B cell (primary cell): ENCODE measurements at regions not wholly inside any gene's neighbourhood (a gene's known extent, or its start where the extent isn't known, plus 50 kb on each side); places are given as distances from the start of the nearest gene placed in this dataset.

Experiments
- ATAC-seq: fragments of 200-7000 bp; cut with Tn5 transposase; one replicate; pipeline ENCODE4 v1.10.0; 2021; ENCODE audit warnings: low read depth, mild to moderate bottlenecking, moderate number of reproducible peaks, moderate library complexity
- CTCF ChIA-PET: fragments of 350-600 bp; sonication (Branson Sonifier 250); formaldehyde crosslinking; loops from one replicate; lab custom pipeline; 2021; ENCODE audit warnings: antibody characterized with exemption, inconsistent platforms; lab: Charles Lee
- POLR2A ChIA-PET: fragments of 350-600 bp; sonication (Branson Sonifier 250); formaldehyde crosslinking; loops from one replicate; lab custom pipeline; 2021; ENCODE audit warnings: antibody characterized with exemption; lab: Charles Lee
- DNase-seq: peaks from one replicate; pipeline ENCODE4 v3.0.0; 2013
- H2AFZ ChIP-seq: 2 replicates; pipeline ENCODE4 v1.6.1; 2012; ENCODE audit warnings: mild to moderate bottlenecking, low read depth, low read length; ENCODE audit not compliant: insufficient read depth, poor library complexity, severe bottlenecking
- H3K27ac ChIP-seq, 2 donors: 1 replicate in 1 of 2; 2 replicates in 1 of 2; pipeline ENCODE4 v1.5.1; 2012 to 2013; ENCODE audit warnings: low read length in 2 of 2, mild to moderate bottlenecking in 2 of 2, moderate library complexity in 1 of 2
- H3K27me3 ChIP-seq, 4 experiments: fragments of 200-600 bp in 1 of 4; sonication (generic) in 1 of 4; replicated peaks in 1 of 4; 1 replicate in 2 of 4; 2 replicates in 2 of 4; pipeline versions ENCODE4 v1.6.1 to v1.7.0; 2013 to 2016; ENCODE audit warnings: low read length in 3 of 4, mild to moderate bottlenecking in 2 of 4, mixed read lengths in 1 of 4, moderate library complexity in 1 of 4; ENCODE audit not compliant: insufficient read depth in 4 of 4, control insufficient read depth in 3 of 4; ENCODE audit errors: control extremely low read depth in 1 of 4
- H3K36me3 ChIP-seq, 2 experiments: replicated peaks in 1 of 2; 1 replicate in 1 of 2; 2 replicates in 1 of 2; pipeline versions ENCODE4 v1.6.1 to v1.7.1; 2013; ENCODE audit warnings: low read length in 1 of 2; ENCODE audit not compliant: insufficient read depth in 2 of 2, control insufficient read depth in 1 of 2; ENCODE audit errors: control extremely low read depth in 1 of 2, extremely low read depth in 1 of 2
- H3K4me1 ChIP-seq, 2 donors: fragments of 200-600 bp in 1 of 2; sonication (generic) in 1 of 2; 1 replicate in 1 of 2; 2 replicates in 1 of 2; pipeline versions ENCODE4 v1.5.1 to v1.6.1; 2013 to 2017; ENCODE audit warnings: low read length in 2 of 2; ENCODE audit not compliant: control insufficient read depth in 2 of 2, insufficient read depth in 2 of 2
- H3K4me2 ChIP-seq: replicated peaks from 2 replicates; pipeline ENCODE3; 2012; ENCODE audit warnings: mild to moderate bottlenecking, low read depth, low read length; ENCODE audit not compliant: poor library complexity, severe bottlenecking
- H3K4me3 ChIP-seq, 5 experiments: fragments of 200-600 bp in 1 of 5; sonication (generic) in 1 of 5; 1 replicate in 3 of 5; 2 replicates in 2 of 5; pipeline versions ENCODE4 v1.5.1 to v1.7.0; 2011 to 2016; ENCODE audit warnings: low read length in 4 of 5, mild to moderate bottlenecking in 4 of 5, low read depth in 2 of 5, control low read depth in 1 of 5, moderate library complexity in 1 of 5; ENCODE audit not compliant: insufficient read depth in 1 of 5; ENCODE audit errors: control extremely low read depth in 1 of 5, extremely low read depth in 1 of 5
- H3K79me2 ChIP-seq: fragments of 200-600 bp; sonication (generic); one replicate; pipeline ENCODE4 v1.6.0; 2016; ENCODE audit warnings: low read length; ENCODE audit not compliant: control insufficient read depth, insufficient read depth
- H3K9ac ChIP-seq: fragments of 200-600 bp; sonication (generic); 2 replicates; pipeline ENCODE4 v1.6.1; 2017; ENCODE audit warnings: mild to moderate bottlenecking, low read length, moderate library complexity
- H3K9me3 ChIP-seq, 3 donors: one replicate each; pipeline versions ENCODE4 v1.6.1 to v1.7.1; 2013; ENCODE audit warnings: low read length in 2 of 3; ENCODE audit not compliant: control insufficient read depth in 2 of 3, insufficient read depth in 1 of 3; ENCODE audit errors: control extremely low read depth in 1 of 3
- H4K20me1 ChIP-seq: 2 replicates; pipeline ENCODE4 v1.6.0; 2012; ENCODE audit warnings: mild to moderate bottlenecking, low read length; ENCODE audit not compliant: insufficient read depth, control insufficient read depth, poor library complexity, severe bottlenecking
- H3K27ac Mint-ChIP-seq: one replicate; pipeline ENCODE4 v1.8.0; 2021; ENCODE audit warnings: mixed read lengths
- H3K27me3 Mint-ChIP-seq: one replicate; pipeline ENCODE4 v1.8.0; 2021; ENCODE audit warnings: mixed read lengths
- H3K4me1 Mint-ChIP-seq: one replicate; pipeline ENCODE4 v1.8.0; 2021; ENCODE audit warnings: mixed read lengths
- H3K4me3 Mint-ChIP-seq: one replicate; pipeline ENCODE4 v1.8.0; 2021; ENCODE audit warnings: mixed read lengths
- H3K9me3 Mint-ChIP-seq: one replicate; pipeline ENCODE4 v1.8.0; 2022; ENCODE audit warnings: mixed read lengths; ENCODE audit not compliant: insufficient read depth
- EZH2 ChIP-seq: IDR thresholded peaks from 2 replicates; pipeline ENCODE4 v1.6.1; 2012; ENCODE audit warnings: borderline replicate concordance, low read depth, mild to moderate bottlenecking, moderate library complexity, low read length; ENCODE audit not compliant: insufficient read depth, poor library complexity, severe bottlenecking
- WGBS: methylation state at CpG from one replicate; pipeline ENCODE4 v1.1.5; 2013; ENCODE audit warnings: missing lambda C conversion rate; ENCODE audit not compliant: insufficient coverage; 5-methylcytosine and 5-hydroxymethylcytosine counted together
- intact Hi-C: fragments of 100-400 bp; cut with micrococcal nuclease; formaldehyde crosslinking; loops from one replicate; pipeline ENCODE4 v1.10.0; 2022
- TF ChIP-seq, protein P1 (sequence below): fragments of 200-600 bp; IDR thresholded peaks from one replicate; pipeline ENCODE4 v1.8.0; 2022; ENCODE audit warnings: antibody characterized with exemption, mild to moderate bottlenecking

DNA sequence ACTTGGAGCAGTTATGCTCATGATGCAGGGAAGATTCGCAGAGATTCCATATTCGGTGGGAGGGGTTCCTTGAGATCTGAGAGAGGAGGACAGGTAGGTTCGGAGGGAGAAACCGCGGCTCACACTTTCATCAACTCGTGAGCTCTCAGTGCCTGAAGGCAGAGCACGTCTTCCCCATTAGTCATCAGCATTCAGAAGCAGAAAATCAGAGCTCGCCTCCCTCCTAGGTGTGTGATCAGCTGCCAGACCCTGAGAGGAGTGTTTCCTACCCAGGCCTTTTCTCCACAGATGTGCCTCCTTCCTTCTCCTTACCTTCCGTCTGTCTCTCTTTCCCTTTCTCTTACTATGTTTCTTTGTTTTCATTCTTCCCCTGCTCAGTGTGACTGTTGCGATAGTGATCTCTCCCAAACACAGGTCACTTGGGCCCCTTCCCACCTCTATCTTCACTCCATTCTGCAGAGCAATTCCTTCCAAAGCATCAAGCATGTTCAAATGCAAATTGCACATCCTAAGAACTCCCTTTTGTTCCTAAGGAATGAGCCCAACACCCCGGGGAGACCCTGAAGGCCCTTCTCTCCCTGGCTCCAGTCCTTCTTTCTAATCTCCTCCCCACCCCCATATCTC, 389.5 kb downstream of the UQCRFS1 start:
- WGBS = 70% methylated on average over 7 of the region's 11 CpGs
- H4K20me1 ChIP-seq = no peaks in the 10 kb centered on the region

DNA sequence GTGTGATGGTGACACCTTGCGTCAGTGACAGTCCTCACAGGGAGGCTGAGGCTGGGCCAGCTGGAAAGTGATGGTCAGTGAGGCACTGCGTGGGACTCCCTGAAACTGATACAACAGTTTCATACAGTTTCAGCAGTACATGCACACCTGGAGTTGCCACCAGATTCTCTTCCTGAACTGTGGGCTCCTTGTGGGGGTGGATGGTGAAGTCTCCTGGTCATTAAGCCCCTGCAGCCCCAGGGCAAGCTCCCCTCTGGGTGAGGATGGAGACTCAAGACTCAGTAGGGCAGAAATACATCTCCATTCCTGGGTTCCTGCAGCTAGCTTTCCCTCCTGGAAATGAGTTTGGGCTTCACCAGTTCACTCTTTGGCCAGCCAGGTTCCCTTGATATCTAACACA, 392.7 kb downstream of the UQCRFS1 start:
- H3K27me3 Mint-ChIP-seq = no peaks in the 10 kb centered on the region
- CTCF ChIA-PET = no interaction called here

More for the DNA sequence above, 389.5 kb downstream of the UQCRFS1 start:
- no peak for DNase-seq
- no peak overlapping the region for H3K27ac Mint-ChIP-seq
- H3K4me3 Mint-ChIP-seq = no peak overlapping the region
- Histone ChIP-seq H3K4me1 (no peaks in the 10 kb centered on the region), H3K79me2 (no peaks in the 10 kb centered on the region), H3K9me3 (peaks cover 0 to 19% (median 0%) of the 10 kb centered on the region in 3 donors), H3K27ac (no peak overlapping the region), H3K4me2 (no peak overlapping the region), H3K9ac (no peak overlapping the region), H3K27me3 (no peaks in the 10 kb centered on the region), H3K36me3 (no peaks in the 10 kb centered on the region), H2AFZ (no peak overlapping the region), H3K4me3 (no peak overlapping the region)
- no peak for TF ChIP-seq EZH2
- TF ChIP-seq, protein P1, sequence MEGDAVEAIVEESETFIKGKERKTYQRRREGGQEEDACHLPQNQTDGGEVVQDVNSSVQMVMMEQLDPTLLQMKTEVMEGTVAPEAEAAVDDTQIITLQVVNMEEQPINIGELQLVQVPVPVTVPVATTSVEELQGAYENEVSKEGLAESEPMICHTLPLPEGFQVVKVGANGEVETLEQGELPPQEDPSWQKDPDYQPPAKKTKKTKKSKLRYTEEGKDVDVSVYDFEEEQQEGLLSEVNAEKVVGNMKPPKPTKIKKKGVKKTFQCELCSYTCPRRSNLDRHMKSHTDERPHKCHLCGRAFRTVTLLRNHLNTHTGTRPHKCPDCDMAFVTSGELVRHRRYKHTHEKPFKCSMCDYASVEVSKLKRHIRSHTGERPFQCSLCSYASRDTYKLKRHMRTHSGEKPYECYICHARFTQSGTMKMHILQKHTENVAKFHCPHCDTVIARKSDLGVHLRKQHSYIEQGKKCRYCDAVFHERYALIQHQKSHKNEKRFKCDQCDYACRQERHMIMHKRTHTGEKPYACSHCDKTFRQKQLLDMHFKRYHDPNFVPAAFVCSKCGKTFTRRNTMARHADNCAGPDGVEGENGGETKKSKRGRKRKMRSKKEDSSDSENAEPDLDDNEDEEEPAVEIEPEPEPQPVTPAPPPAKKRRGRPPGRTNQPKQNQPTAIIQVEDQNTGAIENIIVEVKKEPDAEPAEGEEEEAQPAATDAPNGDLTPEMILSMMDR = no peak
- intact Hi-C loops = no loop called here
- ChIA-PET CTCF (no interaction called here), POLR2A (no interaction called here)
- no peaks in the 10 kb centered on the region for H3K4me1 Mint-ChIP-seq
- H3K9me3 Mint-ChIP-seq = peaks cover 1% of the 10 kb centered on the region
- no peak for ATAC-seq
- no peaks in the 10 kb centered on the region for H3K27me3 Mint-ChIP-seq

More for the DNA sequence above, 392.7 kb downstream of the UQCRFS1 start:
- H3K4me2 ChIP-seq = no peak overlapping the region
- no peak overlapping the region for H2AFZ ChIP-seq
- no peak overlapping the region for H3K27ac ChIP-seq
- no peak for ATAC-seq
- H3K4me1 Mint-ChIP-seq = no peaks in the 10 kb centered on the region
- no peak overlapping the region for H3K27ac Mint-ChIP-seq
- no peaks in the 10 kb centered on the region for H3K4me1 ChIP-seq
- H3K27me3 ChIP-seq = no peaks in the 10 kb centered on the region
- no peak for TF ChIP-seq EZH2
- TF ChIP-seq, protein P1 = no peak
- no peaks in the 10 kb centered on the region for H3K36me3 ChIP-seq
- POLR2A ChIA-PET = no interaction called here
- no peaks in the 10 kb centered on the region for H4K20me1 ChIP-seq
- no peak overlapping the region for H3K4me3 ChIP-seq
- no peak overlapping the region for H3K9ac ChIP-seq
- no peak overlapping the region for H3K4me3 Mint-ChIP-seq
- no peak for DNase-seq
- 100% methylated on average over 1 of the region's 2 CpGs for WGBS
- peaks cover 0 to 14% (median 0%) of the 10 kb centered on the region in 3 donors for H3K9me3 ChIP-seq
- intact Hi-C loops = no loop called here
- no peaks in the 10 kb centered on the region for H3K79me2 ChIP-seq
- no peaks in the 10 kb centered on the region for H3K9me3 Mint-ChIP-seq
